Astrocyte (in vitro differentiated cells and primary cell): ENCODE measurements at regions not wholly inside any gene's neighbourhood (a gene's known extent, or its start where the extent isn't known, plus 50 kb on each side); places are given as distances from the start of the nearest gene placed in this dataset.

ENCODE experiments used
- CTCF ChIP-seq: IDR thresholded peaks from 2 replicates; pipeline ENCODE4 v1.5.1; 2011; ENCODE audit warnings: low read depth, mild to moderate bottlenecking, inconsistent platforms, low read length, moderate library complexity; ENCODE audit not compliant: insufficient read depth
- EZH2 ChIP-seq: IDR thresholded peaks from 2 replicates; pipeline ENCODE4 v1.6.1; 2012; ENCODE audit warnings: mild to moderate bottlenecking, low read length, inconsistent platforms; ENCODE audit not compliant: insufficient read depth

GRCh38 chr5:56447656-56448055 lies 214.5 kb upstream of the ANKRD55 start:
- TF ChIP-seq CTCF (no peak), EZH2 (no peak)
